PC-3 (cell line): ENCODE measurements at regions not wholly inside any gene's neighbourhood (a gene's known extent, or its start where the extent isn't known, plus 50 kb on each side); places are given as distances from the start of the nearest gene placed in this dataset.
A peak's percentile ranks its signal among the peaks of the same experiment; 100 is the strongest.
"Not testable (repeated sequence)": the region's sequence is repeated elsewhere in the genome, so short reads cannot be mapped to it uniquely, and the experiment has no call there.

ENCODE experiments used
- ATAC-seq: fragments of 200-7000 bp; cut with Tn5 transposase; 2 replicates; pipeline ENCODE4 v1.9.1; 2020; ENCODE audit warnings: mild to moderate bottlenecking, moderate library complexity
- BruUV-seq: library from RNA; stranded (reverse); fragments of 400-500 nt; replicated peaks from 2 replicates; lab custom pipeline; 2021; lab: Mats Ljungman, UMichigan
- CTCF ChIA-PET: fragments of 300-600 bp; sonication (Branson Sonifier 250); formaldehyde crosslinking; loops from one replicate; lab custom pipeline; 2022; ENCODE audit warnings: antibody characterized with exemption; lab: Charles Lee
- POLR2A ChIA-PET: fragments of 300-600 bp; sonication (Branson Sonifier 250); formaldehyde crosslinking; loops from one replicate; lab custom pipeline; 2022; ENCODE audit warnings: antibody characterized with exemption; ENCODE audit not compliant: unreplicated experiment; lab: Charles Lee
- DNase-seq: peaks from one replicate; pipeline ENCODE4 v3.0.0-alpha.2; 2015
- H2AFZ ChIP-seq: fragments of 300-600 bp; sonication (generic); 2 replicates; pipeline ENCODE4 v1.6.0; 2016; ENCODE audit warnings: antibody characterized with exemption, low read length
- H3F3A ChIP-seq: fragments of 300-600 bp; sonication (generic); one replicate; pipeline ENCODE4 v1.6.0; 2017; ENCODE audit warnings: antibody characterized with exemption, low read length, control low read depth, mild to moderate bottlenecking; ENCODE audit not compliant: unreplicated experiment
- H3K27ac ChIP-seq: fragments of 300-600 bp; sonication (generic); 2 replicates; pipeline ENCODE4 v1.5.1; 2016; ENCODE audit warnings: mild to moderate bottlenecking, low read length
- H3K27me3 ChIP-seq: fragments of 300-600 bp; sonication (generic); 2 replicates; pipeline ENCODE4 v1.6.1; 2016; ENCODE audit warnings: low read length, mixed read lengths
- H3K36me3 ChIP-seq: fragments of 300-600 bp; sonication (generic); 2 replicates; pipeline ENCODE4 v1.6.1; 2016; ENCODE audit warnings: low read depth, mixed run types, low read length, mixed read lengths
- H3K4me1 ChIP-seq: fragments of 300-600 bp; sonication (generic); 2 replicates; pipeline ENCODE4 v1.5.1; 2016; ENCODE audit warnings: low read length; ENCODE audit not compliant: insufficient read depth
- H3K4me2 ChIP-seq: fragments of 300-600 bp; sonication (generic); 2 replicates; pipeline ENCODE4 v1.6.0; 2016; ENCODE audit warnings: low read length
- H3K4me3 ChIP-seq: fragments of 300-600 bp; sonication (generic); 2 replicates; pipeline ENCODE4 v1.5.1; 2016; ENCODE audit warnings: mild to moderate bottlenecking, low read length, mixed read lengths
- H3K79me2 ChIP-seq: fragments of 300-600 bp; sonication (generic); 2 replicates; pipeline ENCODE4 v1.6.1; 2017; ENCODE audit warnings: low read length, mixed read lengths
- H3K9ac ChIP-seq: fragments of 300-600 bp; sonication (generic); 2 replicates; pipeline ENCODE4 v1.6.0; 2016; ENCODE audit warnings: mild to moderate bottlenecking, low read length
- H3K9me2 ChIP-seq: fragments of 300-600 bp; sonication (generic); replicated peaks from 2 replicates; pipeline ENCODE4 v1.6.1; 2016; ENCODE audit warnings: mixed run types, low read length, mixed read lengths
- H3K9me3 ChIP-seq: fragments of 300-600 bp; sonication (generic); 2 replicates; pipeline ENCODE4 v1.6.1; 2016; ENCODE audit warnings: low read length, mixed read lengths
- H4K20me1 ChIP-seq: fragments of 300-600 bp; sonication (generic); 2 replicates; pipeline ENCODE4 v1.6.1; 2016; ENCODE audit warnings: low read length, mixed read lengths
- EZH2 ChIP-seq: fragments of 300-600 bp; sonication (generic); IDR thresholded peaks from one replicate; pipeline ENCODE4 v1.6.1; 2017; ENCODE audit warnings: antibody characterized with exemption, mild to moderate bottlenecking, low read length; ENCODE audit not compliant: unreplicated experiment
- EZH2phosphoT487 ChIP-seq: fragments of 300-600 bp; sonication (generic); IDR thresholded peaks from 2 replicates; pipeline ENCODE4 v1.6.1; 2018; ENCODE audit warnings: mild to moderate bottlenecking, antibody characterized with exemption, low read length, borderline replicate concordance
- intact Hi-C: fragments of 100-400 bp; cut with micrococcal nuclease; formaldehyde crosslinking; loops from 2 replicates; pipeline ENCODE4 v1.9.0; 2023
- TF ChIP-seq, protein P1 (sequence below): fragments of 300-600 bp; sonication (generic); conservative IDR thresholded peaks from 2 replicates; pipeline ENCODE4 v1.5.1; 2017; ENCODE audit warnings: antibody characterized with exemption, low read depth, mild to moderate bottlenecking, low read length

DNA sequence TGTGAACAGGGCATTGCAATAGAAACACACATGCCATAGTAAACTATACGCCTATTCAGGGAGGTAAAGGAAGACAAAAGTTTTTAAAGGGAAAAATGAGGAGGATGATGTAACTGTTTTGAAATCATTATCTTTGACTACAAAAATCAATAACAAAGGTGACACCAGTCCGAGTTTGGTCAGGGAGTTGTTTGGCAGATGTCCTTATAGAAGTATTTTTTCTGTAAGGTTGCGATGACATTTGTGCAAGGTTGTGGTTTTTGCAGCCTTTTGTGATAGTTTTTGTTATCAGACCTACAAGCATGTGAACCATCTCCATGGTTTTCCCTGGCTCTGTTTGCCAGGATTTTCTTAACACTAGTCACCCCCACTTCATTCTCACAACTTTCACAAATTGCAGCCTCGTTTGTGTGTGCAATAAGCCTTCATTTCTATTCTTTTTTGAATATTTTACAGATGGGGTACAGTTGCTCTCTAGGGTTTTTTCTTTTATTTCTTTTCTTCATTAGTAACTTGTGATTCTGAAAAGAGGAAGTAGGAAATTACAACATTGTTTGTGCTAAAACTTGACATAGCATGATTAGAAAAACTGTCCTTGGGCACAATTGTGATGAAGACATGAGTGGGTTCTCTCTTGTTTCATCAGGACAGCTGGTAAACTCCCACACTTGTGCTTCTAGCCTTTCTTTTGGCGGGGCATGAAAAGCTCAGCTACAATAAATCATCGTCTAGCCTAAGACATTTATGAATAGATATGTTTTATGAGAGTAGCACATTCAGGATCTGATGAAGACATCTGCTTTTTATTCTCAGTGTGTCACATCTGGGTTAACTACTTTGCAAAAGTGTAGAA is 60.2 kb upstream of the PNPLA4 start:
- no peaks in the 10 kb centered on the region for H3K9me3 ChIP-seq
- no peaks in the 10 kb centered on the region for H3K27me3 ChIP-seq
- ATAC-seq (0 out of 2 replicates have a peak, but pooled peaks have one; percentile 6), DNase-seq (peak; percentile 38)
- TSS peak; percentile 83 for BruUV-seq
- H3K9me2 ChIP-seq: no peaks in the 10 kb centered on the region
- peak overlapping the region; percentile 92 for H3K27ac ChIP-seq
- H3F3A ChIP-seq: no peaks in the 10 kb centered on the region
- intact Hi-C loops: no loop called here
- H4K20me1 ChIP-seq: no peaks in the 10 kb centered on the region
- ChIA-PET POLR2A (interaction anchor here (0.5 kb wide), 1 partner anchor 304 kb away, joined by 5 read pairs; no protein-coding TSS in a partner anchor), CTCF (no interaction called here)
- no peaks in the 10 kb centered on the region for H3K36me3 ChIP-seq
- peaks cover 39% of the 10 kb centered on the region for H3K4me1 ChIP-seq
- no peak overlapping the region for H2AFZ ChIP-seq
- no peak for TF ChIP-seq EZH2
- TF ChIP-seq, protein P1, sequence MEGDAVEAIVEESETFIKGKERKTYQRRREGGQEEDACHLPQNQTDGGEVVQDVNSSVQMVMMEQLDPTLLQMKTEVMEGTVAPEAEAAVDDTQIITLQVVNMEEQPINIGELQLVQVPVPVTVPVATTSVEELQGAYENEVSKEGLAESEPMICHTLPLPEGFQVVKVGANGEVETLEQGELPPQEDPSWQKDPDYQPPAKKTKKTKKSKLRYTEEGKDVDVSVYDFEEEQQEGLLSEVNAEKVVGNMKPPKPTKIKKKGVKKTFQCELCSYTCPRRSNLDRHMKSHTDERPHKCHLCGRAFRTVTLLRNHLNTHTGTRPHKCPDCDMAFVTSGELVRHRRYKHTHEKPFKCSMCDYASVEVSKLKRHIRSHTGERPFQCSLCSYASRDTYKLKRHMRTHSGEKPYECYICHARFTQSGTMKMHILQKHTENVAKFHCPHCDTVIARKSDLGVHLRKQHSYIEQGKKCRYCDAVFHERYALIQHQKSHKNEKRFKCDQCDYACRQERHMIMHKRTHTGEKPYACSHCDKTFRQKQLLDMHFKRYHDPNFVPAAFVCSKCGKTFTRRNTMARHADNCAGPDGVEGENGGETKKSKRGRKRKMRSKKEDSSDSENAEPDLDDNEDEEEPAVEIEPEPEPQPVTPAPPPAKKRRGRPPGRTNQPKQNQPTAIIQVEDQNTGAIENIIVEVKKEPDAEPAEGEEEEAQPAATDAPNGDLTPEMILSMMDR: no peak
- no peak for TF ChIP-seq EZH2phosphoT487
- H3K79me2 ChIP-seq: no peaks in the 10 kb centered on the region
- H3K4me3 ChIP-seq: peak overlapping the region; percentile 39; the same call in 1 of the 2 replicates
- peak overlapping the region; percentile 68 for H3K4me2 ChIP-seq
- peak overlapping the region; percentile 48 for H3K9ac ChIP-seq

DNA sequence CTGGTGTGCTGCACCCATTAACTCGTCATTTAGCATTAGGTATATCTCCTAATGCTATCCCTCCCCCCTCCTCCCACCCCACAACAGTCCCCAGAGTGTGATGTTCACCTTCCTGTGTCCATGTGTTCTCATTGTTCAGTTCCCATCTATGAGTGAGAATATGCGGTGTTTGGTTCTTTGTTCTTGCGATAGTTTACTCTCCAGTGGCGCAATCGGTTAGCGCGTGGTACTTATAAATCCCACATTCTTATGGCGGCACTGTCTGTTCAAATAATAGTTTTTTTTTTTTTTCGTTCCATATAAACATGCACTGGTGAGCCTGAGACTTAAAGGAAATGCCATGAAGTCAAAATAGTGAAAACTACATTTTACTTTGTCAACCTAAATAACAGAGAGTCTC is 59.5 kb upstream of the PNPLA4 start:
- ATAC-seq: not testable (repeated sequence)

DNA sequence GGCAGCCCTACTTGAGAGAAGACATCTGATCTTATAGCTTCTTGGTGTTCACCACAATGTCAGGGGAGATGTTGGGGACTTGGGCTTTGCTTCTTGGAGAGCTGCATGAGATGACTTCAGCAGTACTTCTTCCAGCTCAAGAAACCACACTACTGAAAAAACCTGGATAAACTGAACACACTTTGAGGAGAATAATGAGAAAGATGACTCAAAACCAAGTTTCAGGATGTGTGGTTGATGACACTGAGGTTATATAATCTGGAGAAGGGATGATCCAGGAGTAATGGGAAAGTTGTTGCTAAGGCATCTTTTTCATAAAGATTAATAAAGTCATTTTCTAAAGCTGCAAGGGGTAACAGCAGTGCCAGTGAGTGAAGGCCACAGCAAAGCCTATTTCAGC is 58.4 kb upstream of the PNPLA4 start:
- Histone ChIP-seq H3K27me3 (no peaks in the 10 kb centered on the region), H3K9me2 (no peaks in the 10 kb centered on the region), H3K4me2 (peak overlapping the region; percentile 48), H3K4me1 (peaks cover 39% of the 10 kb centered on the region), H3K9ac (no peak overlapping the region), H3K9me3 (no peaks in the 10 kb centered on the region), H3F3A (no peaks in the 10 kb centered on the region), H3K79me2 (no peaks in the 10 kb centered on the region), H3K36me3 (no peaks in the 10 kb centered on the region), H2AFZ (no peak overlapping the region), H3K4me3 (no peak overlapping the region), H4K20me1 (no peaks in the 10 kb centered on the region), H3K27ac (peak overlapping the region; percentile 77)
- CTCF ChIA-PET: no interaction called here
- POLR2A ChIA-PET: no interaction called here
- no TSS peak for BruUV-seq
- DNase-seq (peak; percentile 72), ATAC-seq (peak; percentile 39)
- TF ChIP-seq EZH2phosphoT487 (no peak), EZH2 (no peak)
- TF ChIP-seq, protein P1: no peak
- intact Hi-C loops: no loop called here

More for the DNA sequence above, 59.5 kb upstream of the PNPLA4 start:
- DNase-seq, H3K27me3 ChIP-seq, H3K4me3 ChIP-seq, POLR2A ChIA-PET, H3K36me3 ChIP-seq, H3K4me2 ChIP-seq, H3F3A ChIP-seq, H3K9ac ChIP-seq, H2AFZ ChIP-seq, H3K9me3 ChIP-seq, intact Hi-C loops, H3K9me2 ChIP-seq, H3K79me2 ChIP-seq, BruUV-seq, CTCF ChIA-PET, H4K20me1 ChIP-seq: not testable (repeated sequence)
- H3K4me1 ChIP-seq: peaks cover 39% of the 10 kb centered on the region
- peak overlapping the region; percentile 92 for H3K27ac ChIP-seq
